ENCODE measurements at regions not wholly inside any gene's neighbourhood (a gene's known extent, or its start where the extent isn't known, plus 50 kb on each side); places are given as distances from the start of the nearest gene placed in this dataset.

- no peaks in the 10 kb centered on the region for H3K36me3 Mint-ChIP-seq
- H3K4me3 Mint-ChIP-seq = no peak overlapping the region
- no peak overlapping the region for H3K27ac Mint-ChIP-seq
- peaks cover 13% of the 10 kb centered on the region for H3K27me3 Mint-ChIP-seq
- H3K4me1 Mint-ChIP-seq (ENCODE audit: low read depth) = no peaks in the 10 kb centered on the region
- no peaks in the 10 kb centered on the region for H3K9me3 Mint-ChIP-seq (ENCODE audit: low read depth)
Measured at GRCh38 chr17:51563961-51564360, 303.6 kb downstream of the UTP18 start.

GRCh38 chr17:51572115-51572514 lies 311.8 kb downstream of the UTP18 start:
- no peaks in the 10 kb centered on the region for H3K4me1 Mint-ChIP-seq (ENCODE audit: low read depth)
- no peaks in the 10 kb centered on the region for H3K9me3 Mint-ChIP-seq (ENCODE audit: low read depth)
- H3K36me3 Mint-ChIP-seq = no peaks in the 10 kb centered on the region
- no peak overlapping the region for H3K4me3 Mint-ChIP-seq
- H3K27me3 Mint-ChIP-seq = peaks cover 26% of the 10 kb centered on the region
- no peak overlapping the region for H3K27ac Mint-ChIP-seq

Measured in activated naive CD8-positive, alpha-beta T cell (primary cell).